Small intestine (tissue), 7 donors: ENCODE measurements at regions not wholly inside any gene's neighbourhood (a gene's known extent, or its start where the extent isn't known, plus 50 kb on each side); places are given as distances from the start of the nearest gene placed in this dataset.
"Not testable (repeated sequence)": the region's sequence is repeated elsewhere in the genome, so short reads cannot be mapped to it uniquely, and the experiment has no call there.

Experiments
- DNase-seq, 2 donors: peaks; one replicate each; pipeline versions ENCODE4 v3.0.0 to v3.0.0-alpha.2; 2013
- FAIRE-seq: peaks from 2 replicates; lab custom pipeline; 2012; peaks lifted over from hg19 to GRCh38; lab: Jason Lieb, UNC
- H3K27ac ChIP-seq, 3 donors: one replicate each; pipeline ENCODE4 v1.5.1; 2013; ENCODE audit warnings: low read length in 2 of 3, mild to moderate bottlenecking in 2 of 3, control low read depth in 1 of 3, inconsistent platforms in 1 of 3, low read depth in 1 of 3, moderate library complexity in 1 of 3
- H3K27me3 ChIP-seq, 3 donors: one replicate each; pipeline ENCODE4 v1.6.1; 2013; ENCODE audit warnings: low read length in 3 of 3, inconsistent platforms in 1 of 3; ENCODE audit not compliant: control insufficient read depth in 3 of 3, insufficient read depth in 3 of 3
- H3K36me3 ChIP-seq, 3 donors: one replicate each; pipeline ENCODE4 v1.6.1; 2013; ENCODE audit warnings: low read length in 3 of 3, inconsistent platforms in 1 of 3, low read depth in 1 of 3, mild to moderate bottlenecking in 1 of 3, moderate library complexity in 1 of 3; ENCODE audit not compliant: control insufficient read depth in 3 of 3, insufficient read depth in 2 of 3
- H3K4me1 ChIP-seq, 3 donors: one replicate each; pipeline ENCODE4 v1.6.1; 2013; ENCODE audit warnings: low read length in 2 of 3, inconsistent platforms in 1 of 3, low read depth in 1 of 3, mild to moderate bottlenecking in 1 of 3, moderate library complexity in 1 of 3; ENCODE audit not compliant: control insufficient read depth in 3 of 3, insufficient read depth in 2 of 3
- H3K4me3 ChIP-seq, 3 donors: one replicate each; pipeline ENCODE4 v1.5.1; 2013; ENCODE audit warnings: low read length in 3 of 3, control low read depth in 1 of 3, inconsistent platforms in 1 of 3, low read depth in 1 of 3, mild to moderate bottlenecking in 1 of 3, moderate library complexity in 1 of 3
- H3K9me3 ChIP-seq, 2 donors: one replicate each; pipeline ENCODE4 v1.6.1; 2013; ENCODE audit warnings: low read depth in 1 of 2, low read length in 1 of 2; ENCODE audit not compliant: control insufficient read depth in 2 of 2, insufficient read depth in 1 of 2
- WGBS, 3 donors: extraction: QIAGEN DNeasy Blood & Tissue Kit; methylation state at CpG; one replicate each; pipeline ENCODE4 v1.1.7; 2013; 5-methylcytosine and 5-hydroxymethylcytosine counted together
- donor health status: healthy with polysubstance abuse.
- donor health status: control.
- donor health status: control.
- donor health status: Bipolar disorder and iron deficiency.
- donor health status: healthy.

GRCh38 chr17:68762911-68763310 is 161.7 kb upstream of the FAM20A start:
- no peaks in the 10 kb centered on the region for H3K36me3 ChIP-seq
- H3K9me3 ChIP-seq = no peaks in the 10 kb centered on the region
- H3K4me1 ChIP-seq = peaks cover 0 to 8% (median 0%) of the 10 kb centered on the region in 3 donors
- FAIRE-seq (no peak), DNase-seq (no peak)
- no peak overlapping the region for H3K4me3 ChIP-seq
- H3K27me3 ChIP-seq = no peaks in the 10 kb centered on the region
- H3K27ac ChIP-seq = no peak overlapping the region
- WGBS, 3 donors = 76 to 79% (median 79%) methylated on average over 2 of the region's 2 CpGs

- H3K4me3 ChIP-seq = no peak overlapping the region
- no peaks in the 10 kb centered on the region for H3K36me3 ChIP-seq
- no peaks in the 10 kb centered on the region for H3K9me3 ChIP-seq
- no peaks in the 10 kb centered on the region for H3K27me3 ChIP-seq
- FAIRE-seq (no peak), DNase-seq (no peak)
- 47 to 50% (median 48%) methylated on average over 4 of the region's 4 CpGs for WGBS, 3 donors
- no peak overlapping the region for H3K27ac ChIP-seq
- H3K4me1 ChIP-seq = peaks cover 0 to 8% (median 0%) of the 10 kb centered on the region in 3 donors
Observed at GRCh38 chr17:68760141-68760475, 158.9 kb upstream of the FAM20A start.

- peaks cover 0 to 8% (median 0%) of the 10 kb centered on the region in 3 donors for H3K4me1 ChIP-seq
- FAIRE-seq = no peak
- no peaks in the 10 kb centered on the region for H3K9me3 ChIP-seq
- peak overlapping the region in 2 of 3 donors; percentile 16 to 61 for H3K27ac ChIP-seq
- H3K36me3 ChIP-seq = no peaks in the 10 kb centered on the region
- WGBS, 3 donors = 4 to 13% (median 10%) methylated on average over 12 of the region's 12 CpGs
- H3K4me3 ChIP-seq = peak overlapping the region in 2 of 3 donors; percentile 28 to 42
- peak; percentile 92 to 93 for DNase-seq
- H3K27me3 ChIP-seq = no peaks in the 10 kb centered on the region
Observed at GRCh38 chr17:68759343-68760140, 158.4 kb upstream of the FAM20A start.

- peaks cover 0 to 8% (median 0%) of the 10 kb centered on the region in 3 donors for H3K4me1 ChIP-seq
- H3K9me3 ChIP-seq = no peaks in the 10 kb centered on the region
- 73 to 83% (median 78%) methylated on average over 6 of the region's 6 CpGs for WGBS, 3 donors
- H3K36me3 ChIP-seq = no peaks in the 10 kb centered on the region
- FAIRE-seq (no peak), DNase-seq (no peak)
- no peak overlapping the region for H3K4me3 ChIP-seq
- H3K27ac ChIP-seq = peak overlapping the region in 2 of 3 donors; percentile 4 to 16
- no peaks in the 10 kb centered on the region for H3K27me3 ChIP-seq
Observed at GRCh38 chr17:68759002-68759342, 157.8 kb upstream of the FAM20A start.

- not testable (repeated sequence) for H3K36me3 ChIP-seq, H3K4me3 ChIP-seq, H3K4me1 ChIP-seq, H3K9me3 ChIP-seq, H3K27ac ChIP-seq, H3K27me3 ChIP-seq, FAIRE-seq
- WGBS, 3 donors = 59 to 93% (median 67%) methylated on average over 2 of the region's 2 CpGs
- DNase-seq = peak in 1 of 2 donors; percentile 61
Observed at GRCh38 chr17:68757866-68758757, 156.9 kb upstream of the FAM20A start.

GRCh38 chr17:68753985-68754769 is 153.0 kb upstream of the FAM20A start:
- Histone ChIP-seq H3K36me3 (no peaks in the 10 kb centered on the region), H3K27ac (no peak overlapping the region), H3K27me3 (no peaks in the 10 kb centered on the region), H3K4me1 (peaks cover 0 to 3% (median 0%) of the 10 kb centered on the region in 3 donors), H3K4me3 (no peak overlapping the region), H3K9me3 (no peaks in the 10 kb centered on the region)
- 82 to 91% (median 86%) methylated on average over 8 to 9 of the region's 9 CpGs for WGBS, 3 donors
- FAIRE-seq (no peak), DNase-seq (no peak)

- Histone ChIP-seq H3K4me1 (no peaks in the 10 kb centered on the region), H3K27ac (peak overlapping the region in 1 of 3 donors; percentile 21), H3K4me3 (no peak overlapping the region), H3K27me3 (no peaks in the 10 kb centered on the region), H3K9me3 (peaks cover 0 to 6% of the 10 kb centered on the region in 2 donors), H3K36me3 (no peaks in the 10 kb centered on the region)
- no peak for FAIRE-seq
- 77 to 89% (median 78%) methylated on average over 6 of the region's 6 CpGs for WGBS, 3 donors
- no peak for DNase-seq
Observed at GRCh38 chr17:68750208-68750562, 149.0 kb upstream of the FAM20A start.
